ENCODE measurements at regions not wholly inside any gene's neighbourhood (a gene's known extent, or its start where the extent isn't known, plus 50 kb on each side); places are given as distances from the start of the nearest gene placed in this dataset.

GRCh38 chr2:144718376-144718775, 198.5 kb upstream of the ZEB2 start:
- Mint-ChIP-seq H3K36me3 (ENCODE audit: insufficient read depth in 1 of 3, low read depth in 3 of 3) (peaks cover 7 to 22% (median 11%) of the 10 kb centered on the region in 3 experiments; a peak in 6 of 7 replicates), H3K27ac (no peak overlapping the region), H3K9me3 (peaks cover 15 to 17% of the 10 kb centered on the region in 2 experiments), H3K27me3 (ENCODE audit: low read depth) (no peaks in the 10 kb centered on the region), H3K4me1 (no peaks in the 10 kb centered on the region), H3K4me3 (no peak overlapping the region)
- Histone ChIP-seq H2AFZ (ENCODE audit: low read length) (no peak overlapping the region), H3K56ac (ENCODE audit: insufficient read length, low read depth, low read length) (no peak overlapping the region), H3K27ac (ENCODE audit: insufficient read length, low read depth, low read length) (no peak overlapping the region), H2BK12ac (ENCODE audit: insufficient read length, low read depth, low read length) (no peak overlapping the region), H3T11ph (ENCODE audit: low read length) (no peak overlapping the region), H3K4ac (ENCODE audit: low read depth, low read length) (no peak overlapping the region), H3K79me1 (ENCODE audit: insufficient read depth, low read depth, low read length, poor library complexity, severe bottlenecking) (no peaks in the 10 kb centered on the region), H2BK15ac (ENCODE audit: low read depth, low read length) (no peak overlapping the region), H4K91ac (ENCODE audit: insufficient read length, low read depth, low read length) (no peak overlapping the region), H2AK5ac (ENCODE audit: insufficient read length, low read length) (no peak overlapping the region), H3K14ac (ENCODE audit: insufficient read depth, low read length) (no peak overlapping the region), H3K23me2 (ENCODE audit: insufficient read length, low read depth, low read length, poor library complexity, severe bottlenecking) (no peaks in the 10 kb centered on the region), H3K27me3 (ENCODE audit: insufficient read depth, low read length) (no peaks in the 10 kb centered on the region), H2BK120ac (ENCODE audit: low read depth, low read length, poor library complexity, severe bottlenecking) (no peak overlapping the region), H4K5ac (ENCODE audit: insufficient read length, low read depth, low read length) (no peak overlapping the region), H3K18ac (ENCODE audit: insufficient read length, low read depth, low read length) (no peak overlapping the region), H3K4me1 (ENCODE audit: insufficient read depth, low read length) (no peaks in the 10 kb centered on the region), H3K23ac (ENCODE audit: insufficient read length, low read depth, low read length) (no peak overlapping the region), H3K4me2 (ENCODE audit: insufficient read depth, insufficient read length, low read length) (no peak overlapping the region), H3K79me2 (ENCODE audit: insufficient read depth, low read length) (no peaks in the 10 kb centered on the region), H4K20me1 (ENCODE audit: control insufficient read depth, insufficient read depth, insufficient read length) (no peaks in the 10 kb centered on the region), H3K9me3 (ENCODE audit: control insufficient read depth, low read depth, low read length) (no peaks in the 10 kb centered on the region), H3K9ac (ENCODE audit: extremely low read depth, insufficient read length, low read length) (no peak overlapping the region), H2BK5ac (ENCODE audit: insufficient read length, low read length) (no peak overlapping the region), H2BK20ac (ENCODE audit: low read depth, low read length, poor library complexity, severe bottlenecking) (no peak overlapping the region), H4K8ac (replicated peaks; ENCODE audit: insufficient read length, low read depth, low read length) (no peak overlapping the region)
- DNase-seq = no peak
- no peak for TF ChIP-seq CTCF (conservative IDR thresholded peaks at IDR 0.05)
